ENCODE measurements at regions not wholly inside any gene's neighbourhood (a gene's known extent, or its start where the extent isn't known, plus 50 kb on each side); places are given as distances from the start of the nearest gene placed in this dataset.
"Not testable (repeated sequence)": the region's sequence is repeated elsewhere in the genome, so short reads cannot be mapped to it uniquely, and the experiment has no call there.

- not testable (repeated sequence) for H3K4me1 Mint-ChIP-seq; H3K36me3 Mint-ChIP-seq (ENCODE audit: low read depth); H3K9me3 Mint-ChIP-seq; H3K27ac Mint-ChIP-seq; DNase-seq; H3K27me3 Mint-ChIP-seq (ENCODE audit: low read depth, poor library complexity); H3K4me3 Mint-ChIP-seq
Observed at GRCh38 chr16:21348815-21349214, 70.7 kb upstream of the CRYM start.

- not testable (repeated sequence) for H3K4me1 Mint-ChIP-seq; H3K27ac Mint-ChIP-seq; DNase-seq; H3K36me3 Mint-ChIP-seq (ENCODE audit: low read depth); H3K4me3 Mint-ChIP-seq; H3K9me3 Mint-ChIP-seq; H3K27me3 Mint-ChIP-seq (ENCODE audit: low read depth, poor library complexity)
Observed at GRCh38 chr16:21347538-21347937, 69.4 kb upstream of the CRYM start.

GRCh38 chr16:21346756-21347491, 68.8 kb upstream of the CRYM start:
- H3K4me3 Mint-ChIP-seq; H3K36me3 Mint-ChIP-seq (ENCODE audit: low read depth); H3K27ac Mint-ChIP-seq; H3K9me3 Mint-ChIP-seq; H3K27me3 Mint-ChIP-seq (ENCODE audit: low read depth, poor library complexity); DNase-seq; H3K4me1 Mint-ChIP-seq: not testable (repeated sequence)

GRCh38 chr16:21344361-21344912, 66.3 kb upstream of the CRYM start:
- H3K27me3 Mint-ChIP-seq (ENCODE audit: low read depth, poor library complexity); H3K9me3 Mint-ChIP-seq; H3K4me3 Mint-ChIP-seq; H3K36me3 Mint-ChIP-seq (ENCODE audit: low read depth); H3K4me1 Mint-ChIP-seq; H3K27ac Mint-ChIP-seq; DNase-seq: not testable (repeated sequence)

GRCh38 chr16:21341101-21341500, 63.0 kb upstream of the CRYM start:
- TF ChIP-seq CTCF (IDR thresholded peaks at IDR 0.05), result no peak
- Mint-ChIP-seq H3K9me3 (peaks cover 8% of the 10 kb centered on the region), H3K4me1 (no peaks in the 10 kb centered on the region), H3K36me3 (ENCODE audit: low read depth) (peaks cover 6% of the 10 kb centered on the region), H3K27me3 (ENCODE audit: low read depth, poor library complexity) (peaks cover 6% of the 10 kb centered on the region), H3K27ac (no peak overlapping the region), H3K4me3 (no peak overlapping the region)
- DNase-seq, result no peak

GRCh38 chr16:21339941-21340340, 61.9 kb upstream of the CRYM start:
- H3K9me3 Mint-ChIP-seq, result peaks cover 20% of the 10 kb centered on the region
- H3K4me3 Mint-ChIP-seq, result no peak overlapping the region
- no peaks in the 10 kb centered on the region for H3K4me1 Mint-ChIP-seq
- H3K27me3 Mint-ChIP-seq (ENCODE audit: low read depth, poor library complexity), result peaks cover 6% of the 10 kb centered on the region
- no peak overlapping the region for H3K27ac Mint-ChIP-seq
- H3K36me3 Mint-ChIP-seq (ENCODE audit: low read depth), result peaks cover 12% of the 10 kb centered on the region
- DNase-seq, result no peak
- no peak for TF ChIP-seq CTCF (IDR thresholded peaks at IDR 0.05)

GRCh38 chr16:21339269-21339641, 61.2 kb upstream of the CRYM start:
- Mint-ChIP-seq H3K36me3 (ENCODE audit: low read depth) (peaks cover 14% of the 10 kb centered on the region), H3K27ac (no peak overlapping the region), H3K4me3 (no peak overlapping the region), H3K9me3 (peaks cover 23% of the 10 kb centered on the region), H3K27me3 (ENCODE audit: low read depth, poor library complexity) (peaks cover 6% of the 10 kb centered on the region), H3K4me1 (no peaks in the 10 kb centered on the region)
- no peak for DNase-seq
- no peak for TF ChIP-seq CTCF (IDR thresholded peaks at IDR 0.05)
